BJ (cell line): ENCODE measurements at regions not wholly inside any gene's neighbourhood (a gene's known extent, or its start where the extent isn't known, plus 50 kb on each side); places are given as distances from the start of the nearest gene placed in this dataset.

Experiments used
- CTCF ChIA-PET: fragments of 350-600 bp; formaldehyde crosslinking; extraction: SDS; loops from one replicate; lab custom pipeline; 2021; ENCODE audit warnings: antibody characterized with exemption, inconsistent platforms; lab: Yijun Ruan, JAX
- POLR2A ChIA-PET: fragments of 300-600 bp; sonication (Branson Sonifier 250); formaldehyde crosslinking; extraction: SDS; loops from one replicate; lab custom pipeline; 2021; ENCODE audit warnings: antibody characterized with exemption; lab: Charles Lee
- DNase-seq: peaks from one replicate; pipeline ENCODE4 v3.0.0-alpha.2; 2011; ENCODE audit warnings: low read depth
- H3K27me3 ChIP-seq: 2 replicates; pipeline ENCODE4 v1.6.0; 2011; ENCODE audit warnings: low read length; ENCODE audit not compliant: control insufficient read depth, insufficient read depth
- H3K36me3 ChIP-seq: 2 replicates; pipeline ENCODE4 v1.5.1; 2011; ENCODE audit warnings: low read length; ENCODE audit not compliant: control insufficient read depth, insufficient read depth
- H3K4me3 ChIP-seq: 2 replicates; pipeline ENCODE4 v1.5.1; 2011; ENCODE audit warnings: low read depth, mild to moderate bottlenecking, control low read depth, low read length
- TF ChIP-seq, protein P1 (sequence below): IDR thresholded peaks from 2 replicates; pipeline ENCODE4 v1.5.1; 2011; ENCODE audit warnings: low read depth, mild to moderate bottlenecking, control low read depth, inconsistent platforms, low read length, moderate library complexity; ENCODE audit not compliant: insufficient read depth

DNA sequence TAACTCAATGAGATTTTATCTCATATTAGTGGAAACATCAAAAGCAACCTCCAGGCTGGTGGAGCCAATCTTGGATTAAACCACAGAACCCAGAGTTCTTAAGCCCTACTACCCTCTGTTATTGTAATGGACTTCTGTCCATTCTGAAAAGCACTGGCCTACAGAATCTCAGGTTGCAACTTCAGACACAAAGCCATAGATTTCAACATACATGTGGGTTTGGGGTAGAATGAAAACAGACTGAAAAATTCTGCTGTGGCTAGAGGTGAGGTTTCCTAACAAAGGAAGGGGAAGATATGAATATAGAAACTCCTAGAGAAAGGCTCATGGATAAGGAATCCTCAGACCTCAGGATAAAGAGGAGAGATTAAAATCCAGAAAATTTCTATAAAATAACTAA, 569.8 kb upstream of the RIOK2 start:
- POLR2A ChIA-PET = no interaction called here
- TF ChIP-seq, protein P1, sequence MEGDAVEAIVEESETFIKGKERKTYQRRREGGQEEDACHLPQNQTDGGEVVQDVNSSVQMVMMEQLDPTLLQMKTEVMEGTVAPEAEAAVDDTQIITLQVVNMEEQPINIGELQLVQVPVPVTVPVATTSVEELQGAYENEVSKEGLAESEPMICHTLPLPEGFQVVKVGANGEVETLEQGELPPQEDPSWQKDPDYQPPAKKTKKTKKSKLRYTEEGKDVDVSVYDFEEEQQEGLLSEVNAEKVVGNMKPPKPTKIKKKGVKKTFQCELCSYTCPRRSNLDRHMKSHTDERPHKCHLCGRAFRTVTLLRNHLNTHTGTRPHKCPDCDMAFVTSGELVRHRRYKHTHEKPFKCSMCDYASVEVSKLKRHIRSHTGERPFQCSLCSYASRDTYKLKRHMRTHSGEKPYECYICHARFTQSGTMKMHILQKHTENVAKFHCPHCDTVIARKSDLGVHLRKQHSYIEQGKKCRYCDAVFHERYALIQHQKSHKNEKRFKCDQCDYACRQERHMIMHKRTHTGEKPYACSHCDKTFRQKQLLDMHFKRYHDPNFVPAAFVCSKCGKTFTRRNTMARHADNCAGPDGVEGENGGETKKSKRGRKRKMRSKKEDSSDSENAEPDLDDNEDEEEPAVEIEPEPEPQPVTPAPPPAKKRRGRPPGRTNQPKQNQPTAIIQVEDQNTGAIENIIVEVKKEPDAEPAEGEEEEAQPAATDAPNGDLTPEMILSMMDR = no peak
- H3K36me3 ChIP-seq = no peaks in the 10 kb centered on the region
- DNase-seq = no peak
- no peak overlapping the region for H3K4me3 ChIP-seq
- H3K27me3 ChIP-seq = no peaks in the 10 kb centered on the region
- CTCF ChIA-PET = no interaction called here

DNA sequence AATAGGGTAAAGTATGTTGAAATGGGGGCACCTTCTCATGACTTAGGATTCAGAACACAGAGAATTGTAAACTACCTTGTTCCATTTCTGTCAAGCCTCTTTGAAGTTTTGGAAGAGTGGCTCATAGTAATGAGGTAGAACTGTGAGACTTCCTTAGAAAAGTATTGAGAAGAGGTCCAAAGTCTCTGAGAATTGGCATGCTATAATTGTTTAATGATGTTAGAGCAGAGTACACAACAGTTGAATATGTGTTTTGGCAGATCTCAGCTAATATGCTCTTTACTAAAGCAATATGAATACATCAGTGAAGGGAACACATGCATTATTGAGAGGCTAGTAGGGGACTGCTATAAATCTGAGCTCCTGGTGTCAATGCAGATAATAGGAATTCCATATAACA, 579.4 kb upstream of the RIOK2 start:
- Histone ChIP-seq H3K4me3 (no peak overlapping the region), H3K27me3 (no peaks in the 10 kb centered on the region), H3K36me3 (no peaks in the 10 kb centered on the region)
- ChIA-PET POLR2A (no interaction called here), CTCF (no interaction called here)
- TF ChIP-seq, protein P1 = no peak
- DNase-seq = no peak

DNA sequence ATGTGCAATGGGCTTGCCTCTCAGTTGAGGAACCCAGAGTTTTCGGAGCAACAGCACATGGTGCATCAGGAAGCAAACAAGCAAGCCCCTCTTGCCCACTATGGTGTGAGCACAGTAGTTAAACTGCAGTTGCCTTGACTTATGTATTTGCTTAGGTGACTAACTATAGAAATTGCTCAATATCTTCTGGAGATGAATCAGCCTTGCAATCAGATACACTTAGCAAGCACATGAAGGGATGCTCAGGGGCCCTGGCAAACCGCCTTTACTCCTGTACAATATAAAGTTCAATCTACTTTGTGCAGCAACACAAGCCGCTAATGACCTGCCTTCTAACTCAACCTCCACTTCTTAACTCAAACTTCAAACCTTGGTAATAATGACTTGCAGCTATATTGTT, 581.7 kb upstream of the RIOK2 start:
- DNase-seq = peak; percentile 11
- Histone ChIP-seq H3K27me3 (no peaks in the 10 kb centered on the region), H3K4me3 (no peak overlapping the region), H3K36me3 (no peaks in the 10 kb centered on the region)
- ChIA-PET CTCF (no interaction called here), POLR2A (no interaction called here)
- TF ChIP-seq, protein P1 = no peak

DNA sequence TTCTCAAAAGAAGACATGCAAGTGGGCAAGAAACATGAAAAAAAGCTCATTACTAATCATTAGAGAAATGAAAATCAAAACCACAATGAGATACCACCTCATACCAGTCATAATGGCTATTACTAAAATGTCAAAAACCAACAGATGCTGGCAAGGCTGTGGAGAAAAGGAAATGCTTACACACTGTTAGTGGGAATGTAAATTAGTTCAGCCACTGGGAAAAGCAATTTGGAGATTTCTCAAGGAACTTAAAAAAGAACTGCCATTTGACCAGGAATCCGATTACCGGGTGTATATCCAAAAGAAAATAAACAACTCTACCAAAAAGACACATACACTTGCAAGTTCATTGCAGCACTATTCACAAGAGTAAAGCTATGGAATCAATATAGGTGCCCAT, 595.4 kb upstream of the RIOK2 start:
- Histone ChIP-seq H3K36me3 (no peaks in the 10 kb centered on the region), H3K4me3 (no peak overlapping the region), H3K27me3 (no peaks in the 10 kb centered on the region)
- CTCF ChIA-PET = no interaction called here
- POLR2A ChIA-PET = no interaction called here
- no peak for DNase-seq
- TF ChIP-seq, protein P1 = no peak

DNA sequence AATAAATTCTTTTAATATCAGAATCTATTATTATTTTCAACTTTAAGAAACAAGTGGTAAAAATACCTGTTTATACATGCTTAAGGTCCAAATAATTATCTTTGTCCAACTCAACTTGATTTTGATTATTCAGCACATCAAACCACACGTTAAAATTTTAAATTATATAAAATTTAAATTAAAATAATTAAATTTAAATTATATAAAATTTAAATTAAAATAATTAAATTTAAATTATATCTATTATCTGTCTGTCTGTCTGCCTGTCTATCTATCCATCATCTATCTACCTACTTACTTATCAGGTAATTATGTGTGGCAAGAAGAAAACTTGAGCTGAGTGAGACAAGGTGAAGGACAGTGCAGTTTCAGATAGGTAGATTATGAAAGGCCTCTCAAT, 605.3 kb upstream of the RIOK2 start:
- DNase-seq = no peak
- no peak overlapping the region for H3K4me3 ChIP-seq
- TF ChIP-seq, protein P1 = no peak
- no peaks in the 10 kb centered on the region for H3K36me3 ChIP-seq
- POLR2A ChIA-PET = no interaction called here
- CTCF ChIA-PET = no interaction called here
- no peaks in the 10 kb centered on the region for H3K27me3 ChIP-seq
